RKO (cell line): ENCODE measurements at regions not wholly inside any gene's neighbourhood (a gene's known extent, or its start where the extent isn't known, plus 50 kb on each side); places are given as distances from the start of the nearest gene placed in this dataset.
A peak's percentile ranks its signal among the peaks of the same experiment; 100 is the strongest.

Experiments
- DNase-seq: peaks from one replicate; pipeline ENCODE4 v3.0.0-alpha.2; 2016; ENCODE audit warnings: low spot score

GRCh38 chr20:17858450-17859001 lies 110.1 kb downstream of the SNX5 start:
- no peak for DNase-seq

DNA sequence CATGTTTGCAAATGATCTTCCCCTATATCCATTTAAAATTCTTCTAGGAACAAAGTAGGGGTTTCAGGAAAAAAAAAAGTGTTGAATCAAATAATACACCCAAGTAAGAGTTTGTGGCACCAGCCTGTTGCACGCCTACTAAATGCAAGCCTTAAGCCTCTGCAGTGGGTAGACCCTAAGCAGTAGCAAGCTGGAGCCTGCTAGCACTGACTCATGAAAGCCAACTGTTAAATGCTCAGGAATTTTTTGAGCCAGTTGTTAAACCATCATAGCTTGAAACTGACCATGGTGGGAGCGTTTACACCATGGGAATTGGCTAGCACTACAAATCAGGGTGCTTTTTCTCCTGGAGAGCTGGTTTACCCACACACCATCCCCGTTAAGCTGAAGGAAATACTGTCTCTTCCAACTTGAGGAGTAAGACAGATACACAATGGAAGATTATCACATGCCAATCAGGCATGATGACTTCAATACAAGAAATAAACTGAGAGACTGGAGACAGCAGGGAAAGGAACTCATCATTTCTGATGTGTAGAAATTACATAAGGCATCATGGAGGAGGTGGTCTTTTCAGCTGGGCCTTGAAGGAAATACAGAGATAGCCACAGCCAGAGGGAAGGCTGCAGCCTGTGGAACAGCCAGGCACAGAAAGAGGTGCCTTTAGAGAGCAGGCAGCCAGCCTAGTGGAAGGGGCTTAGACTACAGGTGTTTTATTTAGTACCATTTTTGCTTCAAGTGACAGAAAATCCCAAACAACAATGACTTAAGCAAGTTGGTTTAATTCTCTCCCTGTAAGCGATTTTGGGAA lies 110.8 kb downstream of the SNX5 start:
- no peak for DNase-seq

DNA sequence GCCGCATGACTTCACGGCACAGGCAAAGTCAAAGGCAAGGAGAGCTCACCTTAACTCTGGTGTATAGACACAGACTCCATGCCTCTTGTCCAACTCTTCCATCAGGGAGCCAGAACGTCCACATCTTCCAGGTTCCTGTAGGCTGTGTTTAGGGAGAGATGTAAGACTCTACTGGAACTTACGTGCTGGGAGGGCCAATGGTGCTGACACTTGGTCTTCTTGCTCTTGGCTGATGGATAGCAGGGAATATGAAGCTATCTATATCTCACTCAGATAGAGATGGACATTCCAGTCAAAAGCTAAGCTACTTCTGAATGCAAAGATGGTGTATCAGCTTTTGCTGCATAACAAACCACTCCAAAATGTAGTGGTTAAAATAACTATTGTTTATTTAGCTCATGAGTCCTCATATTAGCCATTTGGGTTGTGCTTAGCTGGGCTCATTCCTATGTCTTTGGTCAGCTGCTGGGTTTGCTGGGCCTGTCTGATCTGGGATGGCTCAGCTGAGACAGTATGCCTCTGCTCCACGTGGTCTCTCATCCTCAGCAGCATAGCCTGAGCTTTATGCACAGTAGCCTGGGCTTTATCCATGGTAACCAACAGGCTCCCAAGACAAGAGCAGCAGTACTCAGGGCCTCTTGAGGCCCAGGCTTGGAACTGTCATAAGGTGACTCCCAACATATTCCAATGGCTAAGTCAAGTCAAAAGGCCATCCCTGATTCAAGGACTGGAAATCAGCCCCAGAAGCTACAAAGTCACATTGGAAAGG lies 111.6 kb downstream of the SNX5 start:
- DNase-seq, result no peak

GRCh38 chr20:17856024-17856564 lies 112.5 kb downstream of the SNX5 start:
- DNase-seq, result no peak

DNA sequence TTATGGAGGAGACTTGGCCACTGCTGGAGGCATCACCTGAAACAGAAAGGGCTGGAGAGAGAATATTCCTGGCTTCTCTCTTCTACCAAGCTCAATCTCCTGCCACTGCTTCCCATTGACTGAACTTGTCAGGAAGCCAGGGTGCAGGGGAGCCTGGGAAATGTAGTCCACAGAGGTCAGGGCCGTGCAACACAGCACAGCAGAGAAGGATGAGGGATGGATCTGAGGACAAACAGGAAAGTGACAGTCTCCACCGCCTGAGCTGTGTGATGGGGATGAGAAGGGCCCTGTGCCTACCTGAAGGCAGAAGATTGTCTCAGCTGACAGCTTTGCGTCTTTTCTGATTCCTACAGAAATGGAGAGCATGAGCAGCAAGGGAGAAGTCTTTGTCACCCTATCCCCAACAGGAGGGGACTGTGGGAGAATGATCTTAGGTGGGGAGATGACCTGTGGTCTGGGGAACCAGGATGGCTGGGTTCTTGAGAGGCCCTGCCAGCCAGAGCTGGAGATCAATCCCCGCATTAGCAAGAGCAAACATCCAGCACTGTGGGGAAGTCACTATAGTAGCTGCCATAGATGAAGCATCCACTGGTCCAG lies 114.2 kb downstream of the SNX5 start:
- peak; percentile 13 for DNase-seq

DNA sequence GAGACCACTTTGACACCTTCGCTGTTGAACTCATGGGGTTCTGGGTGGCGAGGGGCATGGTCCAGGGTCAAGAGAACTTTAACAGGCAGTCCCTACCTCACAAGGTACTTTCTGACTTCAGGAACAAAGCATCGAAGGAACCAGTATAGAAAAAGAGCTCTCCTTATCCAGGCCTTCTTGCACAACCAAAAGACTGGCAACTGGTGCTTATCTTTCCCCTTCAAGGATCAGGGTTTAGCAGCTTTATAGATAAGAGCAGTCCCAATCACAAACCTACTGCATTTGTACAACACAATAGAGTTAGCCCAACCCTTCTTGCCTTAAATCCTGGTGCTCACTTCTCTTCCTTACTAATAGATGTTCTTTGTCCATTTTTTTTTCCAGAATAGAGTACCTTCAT lies 116.3 kb downstream of the SNX5 start:
- DNase-seq, result no peak

DNA sequence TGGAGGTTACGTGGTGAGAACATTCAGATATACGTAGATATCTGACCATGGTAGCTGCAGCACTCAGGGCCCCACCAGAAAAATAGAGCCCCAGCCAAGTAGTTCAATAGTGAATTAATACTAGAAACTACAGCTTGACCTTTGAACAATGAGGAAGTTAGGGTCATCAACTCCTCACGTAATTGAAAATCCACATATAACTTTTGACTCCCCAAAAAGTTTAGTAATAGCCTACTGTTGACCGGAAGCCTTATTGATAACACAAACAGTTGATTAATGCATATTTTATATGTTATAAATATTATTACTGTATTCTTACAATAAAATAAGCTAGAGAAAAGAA lies 117.9 kb downstream of the SNX5 start:
- no peak for DNase-seq

DNA sequence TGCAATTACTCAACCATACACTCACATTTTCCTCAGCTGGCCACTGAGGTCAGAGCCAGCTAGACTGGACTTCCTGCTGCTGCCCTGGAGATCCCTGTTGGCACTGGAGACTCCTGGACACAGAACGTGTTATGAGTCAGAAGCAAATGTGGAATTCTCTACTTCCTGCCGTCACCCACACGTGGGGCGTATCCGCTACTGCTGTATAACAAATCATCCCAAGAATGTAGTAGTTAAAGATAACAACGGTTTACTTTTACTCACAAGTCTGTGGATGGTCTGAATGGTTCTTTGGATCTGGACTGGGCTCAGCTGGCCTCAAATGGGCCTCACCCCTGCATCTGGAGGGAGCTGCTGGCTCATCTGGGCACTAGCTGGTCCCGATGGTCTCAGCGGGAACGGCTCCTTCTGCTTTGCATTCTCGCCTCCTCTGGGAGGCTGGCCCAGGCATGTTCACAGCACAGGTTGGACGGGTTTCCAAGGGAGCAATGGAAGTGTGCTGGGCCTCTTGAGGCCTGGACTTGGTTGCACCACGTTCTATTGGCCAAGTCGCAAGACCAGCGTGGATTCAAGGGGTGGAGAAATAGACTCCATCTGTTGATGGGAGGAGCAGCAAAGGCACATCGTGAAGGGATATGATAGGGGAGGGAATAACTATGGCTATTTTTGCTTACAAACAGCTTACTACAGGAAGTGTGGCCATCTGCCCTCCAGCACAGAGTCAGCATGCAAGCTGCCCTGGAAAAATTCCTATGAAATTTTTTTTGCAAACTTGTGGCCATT lies 118.5 kb downstream of the SNX5 start:
- peak; percentile 93 for DNase-seq

DNA sequence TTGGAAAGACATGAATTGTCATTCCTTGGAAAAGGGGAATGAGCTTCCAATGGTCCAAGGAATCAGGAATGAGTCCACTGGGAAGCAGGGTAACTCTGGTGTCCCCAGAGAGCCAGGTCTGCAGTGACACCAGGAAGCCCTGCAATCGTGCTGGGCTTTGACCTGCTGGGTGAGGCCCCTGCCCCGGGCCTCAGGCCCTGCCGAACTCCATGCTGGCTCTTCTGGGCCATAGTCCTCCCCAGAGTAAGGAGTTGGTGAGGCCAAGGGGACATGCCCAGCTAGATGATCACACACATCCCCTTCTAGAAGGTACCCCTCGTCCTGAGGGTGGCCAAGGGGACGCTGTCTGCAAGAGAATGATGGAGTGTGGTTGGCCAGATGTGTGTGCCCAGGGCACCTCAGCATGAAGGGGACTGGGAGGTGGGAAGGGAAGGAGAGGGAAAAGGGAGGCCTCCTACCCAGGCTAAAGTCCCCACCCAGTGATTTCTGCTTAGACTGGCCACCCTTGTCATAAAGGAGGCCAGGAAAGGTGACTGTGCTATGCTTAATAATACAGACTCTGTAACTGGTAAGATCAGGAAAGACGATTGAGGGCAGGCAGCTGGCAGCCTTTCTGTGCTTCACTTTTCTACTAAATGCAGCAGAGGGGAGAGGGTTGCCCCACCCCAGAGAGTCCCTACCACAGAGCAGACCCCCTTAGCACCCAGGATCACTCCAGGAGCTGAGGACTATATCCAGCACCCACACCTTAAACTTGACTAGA lies 119.3 kb downstream of the SNX5 start:
- no peak for DNase-seq

DNA sequence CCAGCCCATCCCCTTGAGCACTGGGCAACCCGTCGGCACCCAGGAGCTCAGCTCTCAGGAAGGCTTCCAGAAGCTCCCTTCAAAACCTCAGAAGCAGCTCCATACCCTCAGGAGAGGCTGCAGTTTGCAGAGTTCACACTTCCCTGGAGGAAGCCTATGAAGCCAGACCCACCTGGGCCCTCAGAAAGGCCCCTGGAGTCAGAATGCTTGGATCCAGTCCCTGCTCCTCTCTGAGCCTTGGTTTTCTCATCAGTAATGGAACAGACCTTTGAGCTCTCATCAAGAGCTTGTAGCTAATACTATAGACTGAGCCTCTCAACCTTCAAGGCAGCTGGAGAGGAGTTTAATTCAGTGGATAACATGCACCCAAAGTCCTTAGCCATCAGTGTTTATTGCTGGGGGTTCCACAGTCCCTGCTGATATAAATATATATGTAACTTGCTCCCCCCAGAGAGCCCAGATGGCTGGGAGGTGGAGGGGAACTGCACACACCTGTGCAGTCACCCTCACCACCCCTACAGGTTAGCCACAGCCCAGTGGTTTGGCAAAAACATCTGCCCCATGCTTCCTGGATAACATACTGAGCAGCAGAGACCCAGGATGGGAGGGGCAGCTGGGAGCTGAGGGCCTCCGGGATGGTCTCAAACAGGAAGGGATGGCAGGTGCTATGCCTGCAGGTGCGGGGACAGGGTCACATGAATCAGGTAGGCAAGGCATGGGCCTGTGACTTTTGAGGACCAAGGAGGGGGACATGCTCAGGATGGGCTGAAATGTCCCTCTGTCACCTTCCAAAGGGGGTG lies 120.1 kb downstream of the SNX5 start:
- DNase-seq, result no peak

DNA sequence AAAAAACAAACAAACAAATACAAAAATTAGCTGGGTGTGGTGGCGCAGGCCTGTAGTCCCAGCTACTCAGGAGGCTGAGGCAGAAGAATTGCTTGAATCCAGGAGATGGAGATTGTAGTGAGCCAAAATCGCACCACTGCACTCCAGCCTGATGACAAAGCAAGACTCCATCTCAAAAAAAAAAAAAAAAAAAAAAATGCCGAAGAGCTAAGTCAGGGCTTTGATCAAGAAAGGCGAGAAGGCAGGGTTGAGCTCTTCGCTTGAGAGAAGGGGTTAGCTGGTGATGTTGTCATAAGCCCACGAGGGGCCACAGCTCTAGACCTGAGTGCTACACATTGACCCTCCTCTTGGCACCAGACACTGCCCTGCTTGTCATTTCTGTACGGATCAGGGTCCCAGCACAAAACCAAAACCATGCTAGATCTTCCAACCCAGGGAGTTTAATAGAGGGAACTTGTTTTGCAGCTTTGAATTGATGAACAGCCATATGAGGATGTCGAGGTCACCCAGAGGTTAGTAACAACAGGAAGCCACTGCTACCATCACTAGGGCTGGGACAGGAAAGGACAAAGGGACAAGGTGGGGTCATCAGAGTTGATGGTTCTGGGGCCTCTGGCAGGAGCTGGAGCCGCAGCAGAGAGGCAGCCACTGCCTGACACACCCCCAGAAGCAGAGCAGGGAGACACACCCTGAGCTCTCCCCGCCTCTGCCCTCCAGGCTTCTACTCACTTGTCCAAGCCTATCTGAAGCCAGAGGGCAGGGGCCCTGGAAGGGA lies 122.7 kb downstream of the SNX5 start:
- DNase-seq, result no peak

DNA sequence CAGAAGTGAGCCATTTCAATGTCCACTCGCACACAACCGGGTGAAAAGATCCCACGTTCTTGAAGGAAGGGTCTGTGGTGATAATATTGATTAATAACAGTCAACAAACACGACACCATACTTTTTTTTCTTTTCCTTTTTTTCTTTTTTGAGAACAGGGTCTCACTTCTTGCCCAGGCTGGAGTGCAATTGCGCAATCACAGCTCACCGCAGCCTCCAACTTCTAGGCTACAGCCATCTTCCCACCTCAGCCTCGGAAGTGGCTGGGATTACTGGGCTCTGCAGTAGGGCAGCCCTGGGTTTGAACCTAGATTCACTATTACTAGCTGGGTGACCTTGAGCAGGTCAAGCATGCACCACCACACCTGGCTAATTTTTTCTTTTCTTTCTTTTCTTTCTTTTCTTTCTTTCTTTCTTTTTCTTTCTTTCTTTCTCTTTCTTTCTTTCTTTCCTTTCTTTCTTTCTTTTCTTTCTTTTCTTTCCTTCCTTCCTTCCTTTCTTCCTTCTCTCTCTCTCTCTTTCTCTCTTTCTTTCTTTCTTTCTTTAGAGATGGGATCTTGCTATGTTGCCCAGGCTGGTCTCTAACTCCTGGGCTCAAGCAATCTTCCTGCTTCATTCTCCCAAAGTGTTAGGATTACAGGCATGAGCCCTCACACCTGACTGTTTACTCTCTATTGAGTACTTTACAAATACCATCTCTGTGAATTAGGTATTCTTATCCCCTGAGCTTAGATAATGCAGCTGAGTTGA lies 123.9 kb downstream of the SNX5 start:
- DNase-seq, result no peak

DNA sequence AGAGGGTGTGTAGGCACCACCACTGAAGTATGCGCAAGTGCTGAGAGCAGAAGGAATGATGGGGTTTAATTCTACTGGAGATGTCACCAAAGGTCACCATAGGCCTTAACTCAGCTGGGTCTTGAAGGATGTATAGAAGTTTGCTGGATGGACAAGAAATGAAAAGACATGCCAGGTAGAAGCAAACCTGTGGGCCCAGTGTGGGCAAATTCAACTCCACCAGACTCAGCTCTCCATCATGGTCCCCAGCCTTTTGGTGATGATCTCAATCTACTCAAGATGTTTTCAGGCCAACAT lies 124.5 kb downstream of the SNX5 start:
- DNase-seq, result no peak

GRCh38 chr20:17843246-17844132 lies 125.1 kb downstream of the SNX5 start:
- no peak for DNase-seq

GRCh38 chr20:17841751-17842215 lies 126.8 kb downstream of the SNX5 start:
- DNase-seq, result no peak

GRCh38 chr20:17840423-17840822 lies 128.2 kb downstream of the SNX5 start:
- no peak for DNase-seq

DNA sequence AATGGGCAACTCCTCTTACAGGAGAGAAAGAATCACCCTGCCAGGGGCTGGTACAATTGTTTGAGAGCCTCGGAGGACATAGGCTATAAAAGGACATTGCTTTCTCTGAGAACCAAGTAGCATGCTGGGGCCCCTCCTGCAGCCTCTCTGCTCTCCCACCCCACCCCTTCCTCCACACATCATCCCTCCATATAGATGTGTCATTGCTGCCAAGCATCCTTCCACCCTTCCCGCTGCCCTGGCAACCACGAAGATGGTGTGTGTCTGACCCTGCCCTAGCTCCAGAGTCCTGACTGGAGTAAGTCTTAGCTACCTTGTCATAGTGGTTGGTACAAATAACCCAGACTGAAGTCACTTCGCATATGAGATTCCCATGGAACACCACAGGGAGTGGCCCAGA lies 129.7 kb downstream of the SNX5 start:
- DNase-seq, result no peak

- no peak for DNase-seq
Observed at GRCh38 chr20:17837179-17837578, 131.4 kb downstream of the SNX5 start.
